GM12878 (cell line): ENCODE measurements at regions not wholly inside any gene's neighbourhood (a gene's known extent, or its start where the extent isn't known, plus 50 kb on each side); places are given as distances from the start of the nearest gene placed in this dataset.

Experiments
- HDAC6 ChIP-seq: fragments of 200-600 bp; sonication (generic); IDR thresholded peaks from one replicate; pipeline ENCODE4 v1.8.0; 2017; ENCODE audit warnings: antibody characterized with exemption; ENCODE audit not compliant: unreplicated experiment
- TF ChIP-seq, protein P1 (sequence below): IDR thresholded peaks from 2 replicates; pipeline ENCODE4 v1.6.1; 2011; ENCODE audit warnings: borderline replicate concordance, low read depth, mild to moderate bottlenecking, moderate library complexity, mixed read lengths, low read length; ENCODE audit not compliant: insufficient read depth; ENCODE audit errors: extremely low read length

DNA sequence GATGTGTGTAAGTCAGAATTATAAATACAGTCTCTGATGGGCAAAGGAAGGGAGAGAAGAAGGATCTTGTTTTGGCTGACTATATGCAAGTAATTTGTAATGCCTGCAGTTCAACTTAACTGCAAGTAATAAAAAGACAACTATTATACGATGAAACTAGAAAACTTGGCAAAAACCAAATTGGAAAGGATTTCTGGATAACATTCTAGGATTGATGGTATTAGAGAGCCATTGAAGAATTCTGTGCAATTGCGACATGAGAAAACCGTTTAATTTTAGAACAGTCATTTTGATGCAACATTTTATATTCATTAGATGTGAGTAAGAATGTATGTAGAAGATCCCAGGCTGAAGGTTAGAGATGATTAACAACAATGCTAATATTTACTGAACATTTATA lies 1334.1 kb downstream of the EFNB2 start:
- TF ChIP-seq HDAC6, result no peak
- TF ChIP-seq, protein P1, sequence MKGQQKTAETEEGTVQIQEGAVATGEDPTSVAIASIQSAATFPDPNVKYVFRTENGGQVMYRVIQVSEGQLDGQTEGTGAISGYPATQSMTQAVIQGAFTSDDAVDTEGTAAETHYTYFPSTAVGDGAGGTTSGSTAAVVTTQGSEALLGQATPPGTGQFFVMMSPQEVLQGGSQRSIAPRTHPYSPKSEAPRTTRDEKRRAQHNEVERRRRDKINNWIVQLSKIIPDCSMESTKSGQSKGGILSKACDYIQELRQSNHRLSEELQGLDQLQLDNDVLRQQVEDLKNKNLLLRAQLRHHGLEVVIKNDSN, result no peak
